HCT116 (cell line): ENCODE measurements at regions not wholly inside any gene's neighbourhood (a gene's known extent, or its start where the extent isn't known, plus 50 kb on each side); places are given as distances from the start of the nearest gene placed in this dataset.

Experiments
- ATAC-seq: fragments of 200-7000 bp; cut with Tn5 transposase; 2 replicates; pipeline ENCODE4 v1.9.1; 2020; ENCODE audit warnings: mild to moderate bottlenecking, moderate library complexity
- BruUV-seq: library from RNA; stranded (reverse); fragments of 400-500 nt; replicated peaks from 2 replicates; lab custom pipeline; 2021; lab: Mats Ljungman, UMichigan
- CTCF ChIA-PET: fragments of 300-600 bp; sonication (Branson Sonifier 250); formaldehyde crosslinking; loops from one replicate; lab custom pipeline; 2021; ENCODE audit warnings: antibody characterized with exemption; lab: Charles Lee
- POLR2A ChIA-PET: fragments of 300-600, 350-600 bp; sonication (Branson Sonifier 250); formaldehyde crosslinking; loops from one replicate; lab custom pipeline; 2021; ENCODE audit warnings: antibody characterized with exemption; lab: Charles Lee
- RAD21 ChIA-PET, 2 experiments: fragments of 300-600 bp; sonication (Branson Sonifier 250); formaldehyde crosslinking; loops; one replicate each; lab custom pipeline; 2023; ENCODE audit warnings: low total read pairs in 2 of 2; ENCODE audit not compliant: uncharacterized antibody in 2 of 2, unreplicated experiment in 2 of 2, low non-redundant PET in 1 of 2; lab: Charles Lee
- DNase-seq: peaks from one replicate; pipeline ENCODE4 v3.0.0-alpha.2; 2010; ENCODE audit warnings: low read depth, low spot score
- H2AFZ ChIP-seq: fragments of 200-600 bp; shearing (Covaris generic), sonication (generic); 2 replicates; pipeline ENCODE4 v1.6.1; 2017; ENCODE audit warnings: low read depth, mixed run types, mixed read lengths, antibody characterized with exemption, low read length; ENCODE audit not compliant: poor library complexity, severe bottlenecking
- H3K27ac ChIP-seq: 2 replicates; pipeline ENCODE4 v1.5.1; 2012; ENCODE audit warnings: low read depth, low read length
- H3K27me3 ChIP-seq: fragments of 200-600 bp; sonication (generic); 2 replicates; pipeline ENCODE4 v1.6.1; 2016; ENCODE audit warnings: mixed run types, low read length, mixed read lengths; ENCODE audit not compliant: insufficient read depth
- H3K36me3 ChIP-seq, 2 experiments: fragments of 200-500 bp in 1 of 2; fragments of 200-600 bp in 1 of 2; sonication (Bioruptor generic) in 1 of 2; sonication (generic) in 1 of 2; 2 replicates each; pipeline versions ENCODE4 v1.5.1 to v1.6.1; 2014 to 2016; ENCODE audit warnings: low read length in 2 of 2, inconsistent platforms in 1 of 2, mixed read lengths in 1 of 2, mixed run types in 1 of 2; ENCODE audit not compliant: insufficient read depth in 2 of 2, control insufficient read depth in 1 of 2
- H3K4me1 ChIP-seq, 2 experiments: fragments of 200-600 bp in 1 of 2; sonication (generic) in 1 of 2; 2 replicates each; pipeline versions ENCODE4 v1.5.1 to v1.6.1; 2012 to 2017; ENCODE audit warnings: low read length in 2 of 2, inconsistent platforms in 1 of 2, mild to moderate bottlenecking in 1 of 2, mixed read lengths in 1 of 2, mixed run types in 1 of 2, moderate library complexity in 1 of 2; ENCODE audit not compliant: insufficient read depth in 2 of 2, control insufficient read depth in 1 of 2
- H3K4me2 ChIP-seq: fragments of 200-600 bp; sonication (generic); 2 replicates; pipeline ENCODE4 v1.6.1; 2017; ENCODE audit warnings: mixed run types, low read length, mixed read lengths
- H3K4me3 ChIP-seq, 2 experiments: fragments of 200-600 bp in 1 of 2; sonication (generic) in 1 of 2; replicated peaks in 1 of 2; 2 replicates each; pipeline ENCODE4 v1.5.1; 2011 to 2016; ENCODE audit warnings: low read length in 2 of 2, control low read depth in 1 of 2, low read depth in 1 of 2, mild to moderate bottlenecking in 1 of 2, mixed read lengths in 1 of 2, mixed run types in 1 of 2
- H3K79me2 ChIP-seq: fragments of 200-600 bp; sonication (generic); 2 replicates; pipeline ENCODE4 v1.6.1; 2017; ENCODE audit warnings: mild to moderate bottlenecking, mixed run types, low read length, moderate library complexity, mixed read lengths; ENCODE audit not compliant: insufficient read depth
- H3K9ac ChIP-seq: fragments of 200-600 bp; sonication (generic); 2 replicates; pipeline ENCODE4 v1.6.1; 2016; ENCODE audit warnings: low read length, mixed read lengths
- H3K9me2 ChIP-seq: fragments of 200-600 bp; sonication (generic), shearing (Covaris generic); 2 replicates; pipeline ENCODE4 v1.6.1; 2017; ENCODE audit warnings: mixed run types, mild to moderate bottlenecking, moderate library complexity; ENCODE audit not compliant: insufficient read depth
- H3K9me3 ChIP-seq, 2 experiments: fragments of 200-500 bp in 1 of 2; fragments of 200-600 bp in 1 of 2; sonication (Bioruptor generic) in 1 of 2; sonication (generic) in 1 of 2; 2 replicates each; pipeline ENCODE4 v1.6.1; 2014 to 2017; ENCODE audit warnings: low read length in 2 of 2, mixed read lengths in 2 of 2, inconsistent platforms in 1 of 2, low read depth in 1 of 2, mild to moderate bottlenecking in 1 of 2, mixed run types in 1 of 2, moderate library complexity in 1 of 2; ENCODE audit not compliant: control insufficient read depth in 1 of 2, insufficient read depth in 1 of 2
- H4K20me1 ChIP-seq: fragments of 200-600 bp; sonication (generic), shearing (Covaris generic); 2 replicates; pipeline ENCODE4 v1.6.1; 2017; ENCODE audit warnings: mixed run types, mild to moderate bottlenecking, moderate library complexity; ENCODE audit not compliant: insufficient read depth
- EZH2 ChIP-seq: fragments of 200-600 bp; sonication (generic); IDR thresholded peaks from 2 replicates; pipeline ENCODE4 v1.6.1; 2017; ENCODE audit warnings: antibody characterized with exemption, mixed run types
- JUND ChIP-seq: IDR thresholded peaks from 2 replicates; pipeline ENCODE4 v1.6.1; 2012
- REST ChIP-seq: IDR thresholded peaks from 2 replicates; pipeline ENCODE4 v1.6.1; 2012; ENCODE audit warnings: low read depth
- ZNF274 ChIP-seq: fragments of 200-500 bp; sonication (Bioruptor generic); IDR thresholded peaks from 2 replicates; pipeline ENCODE4 v1.6.1; 2014; ENCODE audit warnings: mild to moderate bottlenecking, low read depth, low read length, inconsistent platforms
- intact Hi-C: fragments of 100-400 bp; cut with micrococcal nuclease; formaldehyde crosslinking; loops from 2 replicates; pipeline ENCODE4 v1.10.0; 2022

DNA sequence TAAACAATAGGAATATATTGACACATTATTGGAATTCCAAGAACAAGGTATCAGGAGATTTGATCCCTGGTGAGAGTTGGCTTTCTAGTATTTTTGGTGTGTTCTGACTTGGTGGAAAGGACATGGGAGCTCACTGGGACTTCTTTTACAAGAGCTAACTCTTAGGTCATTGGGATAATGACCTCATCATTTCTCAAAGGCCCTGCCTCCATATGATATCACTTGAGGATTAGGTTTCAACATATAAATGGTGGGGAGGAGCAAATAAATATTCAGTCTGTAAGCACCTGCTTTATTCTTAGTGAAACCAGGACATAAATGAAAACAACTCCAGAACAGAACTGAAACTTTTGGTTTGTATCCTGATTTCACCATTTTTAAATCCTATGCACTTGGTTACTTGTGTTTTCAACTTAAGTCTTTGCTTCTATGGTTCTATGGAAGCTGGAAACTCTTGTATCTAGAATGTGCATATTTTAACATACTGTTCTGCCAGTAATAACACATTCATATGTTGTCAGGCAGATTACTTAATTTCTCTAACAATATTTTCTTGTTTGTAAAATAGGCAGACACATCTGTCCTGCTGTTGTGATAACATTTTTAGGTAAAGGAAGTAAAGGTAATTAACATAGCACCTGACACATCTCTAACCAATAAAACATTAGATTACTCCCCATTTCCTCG, 1527.7 kb upstream of the CDH8 start:
- TF ChIP-seq JUND: no peak
- no peaks in the 10 kb centered on the region for H4K20me1 ChIP-seq
- BruUV-seq: no TSS peak
- no peak overlapping the region for H3K9ac ChIP-seq
- ChIA-PET CTCF (no interaction called here), RAD21 (no interaction called here), POLR2A (no interaction called here)
- H3K9me3 ChIP-seq: peaks cover 13% of the 10 kb centered on the region in 2 experiments; a peak in 2 of 4 replicates
- no peak overlapping the region for H2AFZ ChIP-seq
- no peaks in the 10 kb centered on the region for H3K4me1 ChIP-seq
- H3K79me2 ChIP-seq: no peaks in the 10 kb centered on the region
- no peak overlapping the region for H3K27ac ChIP-seq
- H3K9me2 ChIP-seq: no peaks in the 10 kb centered on the region
- intact Hi-C loops: no loop called here
- ATAC-seq (no peak), DNase-seq (no peak)
- H3K4me3 ChIP-seq: no peak overlapping the region
- no peak overlapping the region for H3K4me2 ChIP-seq
- H3K36me3 ChIP-seq: no peaks in the 10 kb centered on the region
- no peaks in the 10 kb centered on the region for H3K27me3 ChIP-seq

DNA sequence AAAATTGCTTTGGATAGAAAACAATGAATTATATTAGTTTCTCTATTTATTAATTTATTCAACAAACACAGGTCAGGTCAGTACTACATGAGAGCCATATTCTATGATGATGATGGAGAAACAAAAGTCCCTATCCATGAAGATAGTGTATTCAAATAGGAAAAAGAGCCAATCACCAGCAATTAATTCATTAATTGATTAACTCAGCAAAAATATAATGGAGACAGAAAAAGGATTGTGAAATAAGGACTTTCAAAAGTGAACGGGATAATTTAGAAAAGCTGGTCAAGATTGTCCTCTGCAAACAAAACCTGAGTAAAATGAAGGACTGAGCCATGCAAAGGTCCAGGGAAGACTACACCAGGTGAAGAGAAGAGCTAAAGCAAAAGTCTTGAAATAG, 1517.7 kb upstream of the CDH8 start:
- no peaks in the 10 kb centered on the region for H4K20me1 ChIP-seq
- H3K9me2 ChIP-seq: no peaks in the 10 kb centered on the region
- no peaks in the 10 kb centered on the region for H3K36me3 ChIP-seq
- ChIA-PET POLR2A (no interaction called here), CTCF (no interaction called here), RAD21 (no interaction called here)
- H3K9me3 ChIP-seq: peaks cover 9 to 22% of the 10 kb centered on the region in 2 experiments; a peak in 2 of 4 replicates
- no peak overlapping the region for H3K4me2 ChIP-seq
- intact Hi-C loops: no loop called here
- DNase-seq (no peak), ATAC-seq (no peak)
- H3K27me3 ChIP-seq: no peaks in the 10 kb centered on the region
- H3K79me2 ChIP-seq: no peaks in the 10 kb centered on the region
- no peak overlapping the region for H2AFZ ChIP-seq
- H3K4me3 ChIP-seq: no peak overlapping the region
- H3K27ac ChIP-seq: no peak overlapping the region
- TF ChIP-seq EZH2 (no peak), ZNF274 (no peak), REST (no peak)
- no peak overlapping the region for H3K9ac ChIP-seq
- no peaks in the 10 kb centered on the region for H3K4me1 ChIP-seq
- no TSS peak for BruUV-seq
